K562 (cell line): ENCODE measurements at regions not wholly inside any gene's neighbourhood (a gene's known extent, or its start where the extent isn't known, plus 50 kb on each side); places are given as distances from the start of the nearest gene placed in this dataset.

ENCODE experiments used
- ATAC-seq: fragments of 200-7000 bp; cut with Tn5 transposase; 3 replicates; pipeline ENCODE4 v1.9.1; 2020; ENCODE audit warnings: moderate library complexity
- BruUV-seq: library from RNA; stranded (reverse); fragments of 400-500 nt; replicated peaks from 2 replicates; lab custom pipeline; 2021; lab: Mats Ljungman, UMichigan
- CTCF ChIA-PET: fragments of 300-600 bp; formaldehyde crosslinking; extraction: SDS; loops from one replicate; lab custom pipeline; 2021; ENCODE audit warnings: low intra/inter-chr PET ratio; lab: Yijun Ruan, JAX
- POLR2A ChIA-PET: fragments of 300-600, 350-650 bp; sonication (Branson Sonifier 250); formaldehyde crosslinking; extraction: SDS; loops from one replicate; lab custom pipeline; 2021; ENCODE audit warnings: antibody characterized with exemption, inconsistent platforms; lab: Yijun Ruan, JAX
- DNase-seq, 4 experiments: peaks; one replicate each; pipeline versions ENCODE4 v3.0.0 to v3.0.0-alpha.2; 2011 to 2018; ENCODE audit warnings: low spot score in 3 of 4, mixed read lengths in 3 of 4; ENCODE audit errors: extremely low read depth in 1 of 4
- FAIRE-seq: peaks from 2 replicates; lab custom pipeline; 2011; peaks lifted over from hg19 to GRCh38; lab: Jason Lieb, UNC
- H2AFZ ChIP-seq: 2 replicates; pipeline ENCODE4 v1.6.0; 2011; ENCODE audit warnings: low read depth, low read length, control low read depth, inconsistent platforms
- H3K27ac ChIP-seq: fragments of 200-600 bp; 3 replicates; pipeline ENCODE4 v1.8.0; 2011; ENCODE audit warnings: low read depth, mild to moderate bottlenecking, control low read depth, inconsistent platforms, low read length, moderate library complexity, mixed read lengths; ENCODE audit errors: extremely low read depth
- H3K27me3 ChIP-seq, 2 experiments: fragments of 300-600 bp in 1 of 2; 2 replicates in 1 of 2; 3 replicates in 1 of 2; pipeline versions ENCODE4 v1.6.0 to v1.8.0; 2011; ENCODE audit warnings: inconsistent platforms in 2 of 2, low read length in 2 of 2, mild to moderate bottlenecking in 1 of 2, mixed read lengths in 1 of 2, moderate library complexity in 1 of 2; ENCODE audit not compliant: control insufficient read depth in 2 of 2, insufficient read depth in 2 of 2
- H3K36me3 ChIP-seq: fragments of 300-600 bp; 3 replicates; pipeline ENCODE4 v1.8.0; 2011; ENCODE audit warnings: mild to moderate bottlenecking, low read length, inconsistent platforms; ENCODE audit not compliant: control insufficient read depth, insufficient read depth
- H3K4me1 ChIP-seq, 2 experiments: fragments of 200-600 bp in 1 of 2; replicated peaks in 1 of 2; 2 replicates in 1 of 2; 3 replicates in 1 of 2; pipeline versions ENCODE4 v1.5.1 to v1.8.0; 2011; ENCODE audit warnings: inconsistent platforms in 2 of 2, low read length in 2 of 2, mild to moderate bottlenecking in 1 of 2, mixed read lengths in 1 of 2, moderate library complexity in 1 of 2; ENCODE audit not compliant: control insufficient read depth in 2 of 2, insufficient read depth in 2 of 2
- H3K4me2 ChIP-seq: 2 replicates; pipeline ENCODE4 v1.6.1; 2011; ENCODE audit warnings: low read length, control low read depth, inconsistent platforms, mixed read lengths; ENCODE audit not compliant: insufficient read depth
- H3K4me3 ChIP-seq: fragments of 200-600 bp; sonication (generic), shearing (Covaris generic); 2 replicates; pipeline ENCODE4 v1.5.1; 2016; ENCODE audit warnings: control low read depth, inconsistent platforms
- H3K79me2 ChIP-seq: fragments of 200-600 bp; 3 replicates; pipeline ENCODE4 v1.8.0; 2011; ENCODE audit warnings: low read length, inconsistent platforms; ENCODE audit not compliant: control insufficient read depth, insufficient read depth
- H3K9ac ChIP-seq, 2 experiments: 2 replicates each; pipeline versions ENCODE4 v1.6.0 to v1.6.1; 2011; ENCODE audit warnings: low read depth in 2 of 2, low read length in 2 of 2, control low read depth in 1 of 2, inconsistent platforms in 1 of 2, mild to moderate bottlenecking in 1 of 2, mixed read lengths in 1 of 2; ENCODE audit not compliant: insufficient read depth in 1 of 2
- H3K9me1 ChIP-seq: one replicate; pipeline ENCODE4 v1.6.0; 2011; ENCODE audit warnings: inconsistent platforms, mild to moderate bottlenecking, low read length, moderate library complexity; ENCODE audit not compliant: control insufficient read depth, insufficient read depth
- H3K9me3 ChIP-seq: replicated peaks from 2 replicates; pipeline ENCODE4 v1.5.1; 2011; ENCODE audit warnings: low read depth, low read length, inconsistent platforms; ENCODE audit not compliant: control insufficient read depth, insufficient read depth
- H4K20me1 ChIP-seq: replicated peaks from 2 replicates; pipeline ENCODE4 v1.6.1; 2011; ENCODE audit warnings: low read length, inconsistent platforms, mixed read lengths; ENCODE audit not compliant: control insufficient read depth, insufficient read depth
- CBFA2T3 ChIP-seq: fragments of 450-650 bp; IDR thresholded peaks from 2 replicates; pipeline ENCODE4 v1.6.1; 2017
- DMBX1 ChIP-seq: fragments of 250-450 bp; sonication (Bioruptor Pico); IDR thresholded peaks from 2 replicates; pipeline ENCODE4 v1.8.0; 2022; ENCODE audit warnings: inconsistent platforms, mild to moderate bottlenecking, moderate library complexity, borderline replicate concordance
- NFATC3 ChIP-seq: fragments of 450-650 bp; IDR thresholded peaks from 2 replicates; pipeline ENCODE4 v1.6.1; 2017; ENCODE audit warnings: mild to moderate bottlenecking
- RBM14 ChIP-seq: fragments of 200-400 bp; formaldehyde crosslinking; IDR thresholded peaks from 2 replicates; pipeline ENCODE4 v1.6.1; 2018; ENCODE audit warnings: low read depth, mild to moderate bottlenecking, low read length, moderate library complexity, borderline replicate concordance; ENCODE audit not compliant: insufficient read depth
- WHSC1 ChIP-seq: IDR thresholded peaks from one replicate; pipeline ENCODE4 v1.6.1; 2012; ENCODE audit warnings: low read length, control low read depth, inconsistent platforms
- ZNF408 ChIP-seq: fragments of 250-450 bp; sonication (Bioruptor Pico); IDR thresholded peaks from 2 replicates; pipeline ENCODE4 v1.4.0; 2020; ENCODE audit warnings: low read depth, mild to moderate bottlenecking, moderate library complexity
- WGBS: fragments of 100-300 bp; shearing (Covaris generic); methylation state at CpG from one replicate; pipeline ENCODE4 v1.1.6; 2016; ENCODE audit warnings: low coverage, mixed read lengths; ENCODE audit not compliant: insufficient coverage; ENCODE audit errors: missing lambda C conversion rate; 5-methylcytosine and 5-hydroxymethylcytosine counted together
- in situ Hi-C: fragments of 300-500 bp; cut with MboI; formaldehyde crosslinking; loops from 4 replicates; pipeline ENCODE4 v1.15.0; 2018; ENCODE audit warnings: inconsistent platforms, mixed read lengths
- intact Hi-C: fragments of 100-400 bp; cut with micrococcal nuclease; formaldehyde crosslinking; loops from 2 replicates; pipeline ENCODE4 v1.14.2; 2022
- TF ChIP-seq, protein P1 (sequence below), 3 experiments: IDR thresholded peaks in 2 of 3; conservative IDR thresholded peaks in 1 of 3; 2 replicates each; pipeline ENCODE4 v1.5.1; 2011 to 2012; ENCODE audit warnings: low read length in 3 of 3, mild to moderate bottlenecking in 3 of 3, control low read depth in 2 of 3, improper control_type of control experiment in 1 of 3, inconsistent platforms in 1 of 3, low read depth in 1 of 3, mixed read lengths in 1 of 3, moderate library complexity in 1 of 3; ENCODE audit not compliant: insufficient read depth in 2 of 3

DNA sequence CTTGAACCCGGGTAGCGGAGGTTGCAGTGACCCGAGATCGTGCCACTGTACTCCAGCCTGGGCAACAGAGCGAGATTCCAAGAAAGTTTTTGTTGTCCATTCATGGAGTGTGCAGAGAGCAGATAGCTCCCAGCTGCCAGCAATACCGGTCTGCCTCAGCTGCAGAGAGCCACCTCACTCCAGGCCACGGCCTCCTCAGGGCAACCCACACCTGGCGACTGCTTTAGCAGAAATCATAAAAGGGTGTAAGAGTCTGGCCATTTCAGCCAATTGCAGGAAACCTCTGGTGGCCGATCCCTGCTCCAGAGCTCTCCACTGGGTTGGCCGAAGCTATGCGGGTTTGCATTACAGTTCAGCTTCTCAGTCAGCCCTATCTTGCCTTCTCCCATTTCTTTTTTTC lies 227.4 kb upstream of the BCOR start:
- intact Hi-C loops = no loop called here
- DNase-seq = no peak
- Histone ChIP-seq H2AFZ (no peak overlapping the region), H3K4me3 (no peak overlapping the region), H3K9me3 (no peaks in the 10 kb centered on the region), H3K4me2 (no peak overlapping the region), H3K9me1 (no peaks in the 10 kb centered on the region), H4K20me1 (no peaks in the 10 kb centered on the region), H3K27ac (no peak overlapping the region), H3K9ac (no peak overlapping the region), H3K79me2 (no peaks in the 10 kb centered on the region), H3K27me3 (peaks cover 0 to 4% of the 10 kb centered on the region in 2 experiments; a peak in 1 of 5 replicates), H3K36me3 (no peaks in the 10 kb centered on the region), H3K4me1 (no peaks in the 10 kb centered on the region)
- FAIRE-seq = no peak
- POLR2A ChIA-PET = no interaction called here
- TF ChIP-seq WHSC1 = no peak
- no peak for TF ChIP-seq ZNF408 (CRISPR knock-in tag)
- TF ChIP-seq, protein P1, sequence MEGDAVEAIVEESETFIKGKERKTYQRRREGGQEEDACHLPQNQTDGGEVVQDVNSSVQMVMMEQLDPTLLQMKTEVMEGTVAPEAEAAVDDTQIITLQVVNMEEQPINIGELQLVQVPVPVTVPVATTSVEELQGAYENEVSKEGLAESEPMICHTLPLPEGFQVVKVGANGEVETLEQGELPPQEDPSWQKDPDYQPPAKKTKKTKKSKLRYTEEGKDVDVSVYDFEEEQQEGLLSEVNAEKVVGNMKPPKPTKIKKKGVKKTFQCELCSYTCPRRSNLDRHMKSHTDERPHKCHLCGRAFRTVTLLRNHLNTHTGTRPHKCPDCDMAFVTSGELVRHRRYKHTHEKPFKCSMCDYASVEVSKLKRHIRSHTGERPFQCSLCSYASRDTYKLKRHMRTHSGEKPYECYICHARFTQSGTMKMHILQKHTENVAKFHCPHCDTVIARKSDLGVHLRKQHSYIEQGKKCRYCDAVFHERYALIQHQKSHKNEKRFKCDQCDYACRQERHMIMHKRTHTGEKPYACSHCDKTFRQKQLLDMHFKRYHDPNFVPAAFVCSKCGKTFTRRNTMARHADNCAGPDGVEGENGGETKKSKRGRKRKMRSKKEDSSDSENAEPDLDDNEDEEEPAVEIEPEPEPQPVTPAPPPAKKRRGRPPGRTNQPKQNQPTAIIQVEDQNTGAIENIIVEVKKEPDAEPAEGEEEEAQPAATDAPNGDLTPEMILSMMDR (IDR thresholded peaks at IDR 0.05 in 2 of 3, conservative IDR thresholded peaks at IDR 0.05 in 1 of 3; ENCODE audit: insufficient read depth in 2 of 3, low read depth in 1 of 3, low read length in 3 of 3) = no peak
- no peak for TF ChIP-seq CBFA2T3
- no peak for TF ChIP-seq RBM14
- TF ChIP-seq DMBX1 (CRISPR knock-in tag) = no peak
- no peak for TF ChIP-seq NFATC3
- WGBS = 25% methylated on average over 5 of the region's 11 CpGs
- in situ Hi-C loops = no loop called here
- no TSS peak for BruUV-seq
- CTCF ChIA-PET = no interaction called here
- no peak for ATAC-seq
